ENCODE measurements at regions not wholly inside any gene's neighbourhood (a gene's known extent, or its start where the extent isn't known, plus 50 kb on each side); places are given as distances from the start of the nearest gene placed in this dataset.

DNA sequence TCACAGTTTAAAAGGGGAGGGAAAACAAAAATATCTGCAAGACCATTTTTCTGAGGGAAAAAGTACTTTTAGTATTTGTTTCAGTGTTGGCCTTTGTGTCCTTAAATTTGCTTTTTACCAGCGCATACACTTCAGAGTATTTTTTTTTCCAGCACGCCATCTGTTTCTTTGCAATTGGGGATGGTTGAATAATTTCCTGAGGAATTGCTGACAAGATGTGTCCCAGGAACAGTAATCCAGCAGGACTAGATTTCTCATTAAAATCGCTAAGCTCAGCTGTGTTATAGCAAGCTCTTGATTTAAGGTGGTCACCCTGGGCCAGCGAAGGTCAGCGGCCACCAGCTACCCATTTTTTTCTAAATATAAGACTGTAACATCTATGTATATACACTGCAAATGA is 156.9 kb upstream of the RHOBTB1 start:
- WGBS, 2 donors: 75 to 84% methylated on average over 5 of the region's 5 CpGs
- no peaks in the 10 kb centered on the region for H3K4me1 ChIP-seq (ENCODE audit: control insufficient read depth in 1 of 2, insufficient read depth in 2 of 2, low read length in 2 of 2)
- H3K4me3 ChIP-seq (ENCODE audit: low read length in 2 of 2): no peak overlapping the region
- no peaks in the 10 kb centered on the region for H3K27me3 ChIP-seq (ENCODE audit: control insufficient read depth in 1 of 2, insufficient read depth in 2 of 2, low read length in 1 of 2)
- ATAC-seq (ENCODE audit: low FRiP score) (no peak), DNase-seq (no peak)
- no peaks in the 10 kb centered on the region for H3K9me3 ChIP-seq (ENCODE audit: control insufficient read depth, low read length)
- no peak overlapping the region for H3K27ac ChIP-seq (ENCODE audit: low read depth in 1 of 2, low read length in 2 of 2)
- no peaks in the 10 kb centered on the region for H3K36me3 ChIP-seq (ENCODE audit: control insufficient read depth in 1 of 2, insufficient read depth in 2 of 2, low read length in 1 of 2)
- intact Hi-C loops (cut with DNase I): no loop called here

DNA sequence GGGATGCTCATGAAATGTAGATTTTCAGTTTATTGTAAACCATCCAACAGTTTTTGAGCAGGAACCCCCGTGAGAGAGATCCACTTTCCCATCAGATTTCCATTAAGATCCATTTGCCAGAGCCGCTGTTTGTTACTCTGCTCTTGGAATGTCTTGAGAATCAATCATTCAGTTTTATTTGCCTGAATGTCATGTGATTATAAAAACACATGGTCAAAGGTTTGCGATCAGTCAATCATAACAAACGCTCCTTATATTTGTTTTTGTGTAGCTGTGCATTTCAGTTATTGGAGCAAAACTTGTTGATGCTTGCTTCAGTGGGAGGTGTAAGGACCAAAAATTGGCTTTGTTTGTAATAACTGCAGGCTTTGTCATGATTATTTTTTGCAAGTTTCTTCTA is 155.8 kb upstream of the RHOBTB1 start:
- 87 to 91% methylated on average over 4 of the region's 4 CpGs for WGBS, 2 donors
- no peaks in the 10 kb centered on the region for H3K9me3 ChIP-seq (ENCODE audit: control insufficient read depth, low read length)
- H3K4me3 ChIP-seq (ENCODE audit: low read length in 2 of 2): no peak overlapping the region
- intact Hi-C loops (cut with DNase I): no loop called here
- no peaks in the 10 kb centered on the region for H3K36me3 ChIP-seq (ENCODE audit: control insufficient read depth in 1 of 2, insufficient read depth in 2 of 2, low read length in 1 of 2)
- no peaks in the 10 kb centered on the region for H3K27me3 ChIP-seq (ENCODE audit: control insufficient read depth in 1 of 2, insufficient read depth in 2 of 2, low read length in 1 of 2)
- no peak overlapping the region for H3K27ac ChIP-seq (ENCODE audit: low read depth in 1 of 2, low read length in 2 of 2)
- no peaks in the 10 kb centered on the region for H3K4me1 ChIP-seq (ENCODE audit: control insufficient read depth in 1 of 2, insufficient read depth in 2 of 2, low read length in 2 of 2)
- no peak for ATAC-seq (ENCODE audit: low FRiP score)
- DNase-seq: no peak

DNA sequence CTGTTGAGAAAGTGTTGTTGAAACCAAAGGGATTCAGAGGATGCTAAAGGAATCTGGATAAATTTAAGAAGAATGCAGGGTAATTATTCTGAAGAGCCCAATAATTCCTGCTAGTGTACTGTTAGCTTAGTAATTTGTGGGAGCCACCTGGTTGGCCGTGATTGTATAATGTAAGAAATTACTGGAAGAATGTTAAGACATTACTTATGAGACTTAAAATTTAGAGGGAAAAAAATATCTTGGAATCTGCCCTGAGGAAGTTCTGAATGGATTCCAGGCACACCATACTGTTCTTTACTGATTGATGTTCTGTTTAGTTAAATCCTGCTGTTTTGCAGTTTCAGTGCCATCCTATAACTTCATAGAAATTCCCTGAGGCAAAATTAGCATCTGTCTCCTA is 155.0 kb upstream of the RHOBTB1 start:
- 33 to 49% methylated on average over 1 of the region's 1 CpG for WGBS, 2 donors
- no peaks in the 10 kb centered on the region for H3K27me3 ChIP-seq (ENCODE audit: control insufficient read depth in 1 of 2, insufficient read depth in 2 of 2, low read length in 1 of 2)
- DNase-seq (no peak), ATAC-seq (ENCODE audit: low FRiP score) (no peak)
- intact Hi-C loops (cut with DNase I): no loop called here
- no peak overlapping the region for H3K4me3 ChIP-seq (ENCODE audit: low read length in 2 of 2)
- no peaks in the 10 kb centered on the region for H3K4me1 ChIP-seq (ENCODE audit: control insufficient read depth in 1 of 2, insufficient read depth in 2 of 2, low read length in 2 of 2)
- H3K27ac ChIP-seq (ENCODE audit: low read depth in 1 of 2, low read length in 2 of 2): no peak overlapping the region
- H3K36me3 ChIP-seq (ENCODE audit: control insufficient read depth in 1 of 2, insufficient read depth in 2 of 2, low read length in 1 of 2): no peaks in the 10 kb centered on the region
- H3K9me3 ChIP-seq (ENCODE audit: control insufficient read depth, low read length): no peaks in the 10 kb centered on the region

DNA sequence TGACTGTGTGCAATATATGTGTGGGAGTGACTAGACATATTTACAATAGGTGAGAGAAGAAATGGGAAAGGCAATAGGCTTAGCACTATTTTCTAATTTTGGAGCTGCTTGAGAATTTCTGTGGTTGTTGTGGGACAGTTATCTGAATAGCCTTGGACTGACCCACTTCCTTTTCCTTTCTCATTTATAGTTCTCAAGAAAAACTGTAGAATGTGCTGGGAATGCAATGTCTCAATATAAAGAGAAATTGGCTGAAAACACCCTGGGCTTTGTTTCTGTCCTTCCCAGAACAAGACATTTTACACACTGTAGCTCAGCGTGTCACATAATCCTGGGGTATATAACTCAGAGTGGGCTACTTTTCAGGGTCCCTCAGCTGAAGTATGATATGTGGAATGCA is 153.0 kb upstream of the RHOBTB1 start:
- WGBS, 2 donors: 21 to 40% methylated on average over 1 of the region's 1 CpG
- DNase-seq: no peak
- Histone ChIP-seq H3K4me3 (ENCODE audit: low read length in 2 of 2) (no peak overlapping the region), H3K27me3 (ENCODE audit: control insufficient read depth in 1 of 2, insufficient read depth in 2 of 2, low read length in 1 of 2) (no peaks in the 10 kb centered on the region), H3K9me3 (ENCODE audit: control insufficient read depth, low read length) (no peaks in the 10 kb centered on the region), H3K36me3 (ENCODE audit: control insufficient read depth in 1 of 2, insufficient read depth in 2 of 2, low read length in 1 of 2) (no peaks in the 10 kb centered on the region), H3K27ac (ENCODE audit: low read depth in 1 of 2, low read length in 2 of 2) (no peak overlapping the region), H3K4me1 (ENCODE audit: control insufficient read depth in 1 of 2, insufficient read depth in 2 of 2, low read length in 2 of 2) (no peaks in the 10 kb centered on the region)
- no peak for ATAC-seq (ENCODE audit: low FRiP score)
- intact Hi-C loops (cut with DNase I): no loop called here

DNA sequence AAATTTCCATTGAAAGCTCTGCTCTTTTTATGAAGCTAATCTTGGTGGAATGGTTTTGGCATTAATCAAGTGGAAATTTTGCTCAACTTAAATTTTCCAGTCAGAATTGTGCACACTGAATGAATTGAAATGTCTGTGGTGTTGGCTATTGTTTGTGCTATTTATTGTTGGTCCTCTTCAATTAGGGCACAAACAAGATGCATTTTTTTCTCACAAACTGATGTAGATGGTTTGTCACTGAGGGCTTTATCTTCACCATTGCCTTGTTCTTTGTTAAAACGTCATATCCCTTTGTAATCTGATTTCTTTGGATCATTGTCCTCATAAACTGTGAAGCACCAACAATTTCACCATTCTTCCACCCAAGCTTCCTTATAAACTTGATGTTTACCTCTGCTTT is 152.1 kb upstream of the RHOBTB1 start:
- intact Hi-C loops (cut with DNase I): no loop called here
- WGBS, 2 donors: 66 to 72% methylated on average over 1 of the region's 1 CpG
- DNase-seq (no peak), ATAC-seq (ENCODE audit: low FRiP score) (no peak)
- Histone ChIP-seq H3K4me3 (ENCODE audit: low read length in 2 of 2) (no peak overlapping the region), H3K27me3 (ENCODE audit: control insufficient read depth in 1 of 2, insufficient read depth in 2 of 2, low read length in 1 of 2) (no peaks in the 10 kb centered on the region), H3K36me3 (ENCODE audit: control insufficient read depth in 1 of 2, insufficient read depth in 2 of 2, low read length in 1 of 2) (no peaks in the 10 kb centered on the region), H3K27ac (ENCODE audit: low read depth in 1 of 2, low read length in 2 of 2) (no peak overlapping the region), H3K9me3 (ENCODE audit: control insufficient read depth, low read length) (no peaks in the 10 kb centered on the region), H3K4me1 (ENCODE audit: control insufficient read depth in 1 of 2, insufficient read depth in 2 of 2, low read length in 2 of 2) (no peaks in the 10 kb centered on the region)

DNA sequence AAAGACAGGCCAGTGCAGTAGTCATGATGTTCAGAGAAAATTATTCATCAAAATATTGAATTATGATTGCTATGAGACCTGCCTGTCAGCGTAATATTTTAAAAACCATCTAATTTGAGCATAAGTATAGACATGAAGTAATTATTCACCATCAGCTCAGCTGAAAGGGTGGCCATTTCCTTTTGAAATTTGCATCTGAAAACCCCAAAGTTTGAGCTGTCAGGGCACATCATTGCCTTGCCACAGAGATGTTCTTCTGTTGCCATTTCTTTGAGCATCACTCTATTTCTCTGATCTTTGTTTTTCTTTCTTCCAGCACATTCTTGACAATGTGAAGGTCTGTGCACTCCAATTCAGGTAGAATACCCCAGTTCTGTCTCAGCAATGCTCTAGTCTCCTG is 147.5 kb upstream of the RHOBTB1 start:
- ATAC-seq (ENCODE audit: low FRiP score): no peak
- intact Hi-C loops (cut with DNase I): no loop called here
- Histone ChIP-seq H3K36me3 (ENCODE audit: control insufficient read depth in 1 of 2, insufficient read depth in 2 of 2, low read length in 1 of 2) (no peaks in the 10 kb centered on the region), H3K27ac (ENCODE audit: low read depth in 1 of 2, low read length in 2 of 2) (no peak overlapping the region), H3K4me1 (ENCODE audit: control insufficient read depth in 1 of 2, insufficient read depth in 2 of 2, low read length in 2 of 2) (no peaks in the 10 kb centered on the region), H3K27me3 (ENCODE audit: control insufficient read depth in 1 of 2, insufficient read depth in 2 of 2, low read length in 1 of 2) (no peaks in the 10 kb centered on the region), H3K4me3 (ENCODE audit: low read length in 2 of 2) (no peak overlapping the region), H3K9me3 (ENCODE audit: control insufficient read depth, low read length) (no peaks in the 10 kb centered on the region)
- no peak for DNase-seq
- 97 to 100% methylated on average over 1 of the region's 1 CpG for WGBS, 2 donors

DNA sequence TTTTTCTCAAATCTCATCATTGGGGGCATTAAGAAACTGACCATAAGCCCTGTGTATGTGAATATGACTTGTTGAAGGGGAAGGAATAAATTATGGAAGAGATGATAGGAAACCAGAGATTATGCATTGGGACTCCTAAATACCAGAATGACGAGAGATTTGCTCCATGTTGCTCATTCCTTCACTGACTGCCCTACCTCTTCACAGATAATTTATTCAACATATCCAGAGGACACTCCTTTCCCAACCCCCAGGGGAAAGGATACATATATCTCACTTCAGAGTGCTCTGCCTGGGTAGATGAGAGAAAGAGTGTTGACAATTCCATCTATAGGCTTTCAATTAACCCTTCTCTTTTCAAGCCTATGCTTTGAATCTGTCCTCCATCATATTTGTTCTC is 145.3 kb upstream of the RHOBTB1 start:
- no peaks in the 10 kb centered on the region for H3K9me3 ChIP-seq (ENCODE audit: control insufficient read depth, low read length)
- no peak for DNase-seq
- H3K27me3 ChIP-seq (ENCODE audit: control insufficient read depth in 1 of 2, insufficient read depth in 2 of 2, low read length in 1 of 2): no peaks in the 10 kb centered on the region
- H3K36me3 ChIP-seq (ENCODE audit: control insufficient read depth in 1 of 2, insufficient read depth in 2 of 2, low read length in 1 of 2): no peaks in the 10 kb centered on the region
- ATAC-seq (ENCODE audit: low FRiP score): no peak
- H3K4me3 ChIP-seq (ENCODE audit: low read length in 2 of 2): no peak overlapping the region
- intact Hi-C loops (cut with DNase I): no loop called here
- WGBS, 2 donors: 89 to 93% methylated on average over 1 of the region's 1 CpG
- H3K4me1 ChIP-seq (ENCODE audit: control insufficient read depth in 1 of 2, insufficient read depth in 2 of 2, low read length in 2 of 2): no peaks in the 10 kb centered on the region
- H3K27ac ChIP-seq (ENCODE audit: low read depth in 1 of 2, low read length in 2 of 2): no peak overlapping the region

DNA sequence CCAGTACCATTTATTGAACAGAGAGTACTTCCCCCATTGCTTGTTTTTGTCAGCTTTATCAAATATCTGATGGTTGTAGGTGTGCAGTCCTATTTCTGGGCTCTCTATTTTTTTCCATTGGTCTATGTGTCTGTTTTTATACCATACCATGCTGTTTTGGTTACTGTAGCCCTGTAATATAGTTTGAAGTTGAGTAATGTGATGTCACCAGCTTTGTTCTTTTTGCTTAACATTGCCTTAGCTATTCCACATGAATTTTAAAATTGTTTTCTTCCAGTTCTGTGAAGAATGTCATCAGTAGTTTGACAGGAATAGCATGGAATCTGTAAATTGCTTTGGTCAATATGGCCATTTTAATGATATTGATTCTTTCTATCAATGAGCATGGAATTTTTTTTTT is 140.5 kb upstream of the RHOBTB1 start:
- H3K4me1 ChIP-seq (ENCODE audit: control insufficient read depth in 1 of 2, insufficient read depth in 2 of 2, low read length in 2 of 2): no peaks in the 10 kb centered on the region
- no peaks in the 10 kb centered on the region for H3K27me3 ChIP-seq (ENCODE audit: control insufficient read depth in 1 of 2, insufficient read depth in 2 of 2, low read length in 1 of 2)
- H3K4me3 ChIP-seq (ENCODE audit: low read length in 2 of 2): no peak overlapping the region
- no peak overlapping the region for H3K27ac ChIP-seq (ENCODE audit: low read depth in 1 of 2, low read length in 2 of 2)
- no peaks in the 10 kb centered on the region for H3K36me3 ChIP-seq (ENCODE audit: control insufficient read depth in 1 of 2, insufficient read depth in 2 of 2, low read length in 1 of 2)
- H3K9me3 ChIP-seq (ENCODE audit: control insufficient read depth, low read length): no peaks in the 10 kb centered on the region
- intact Hi-C loops (cut with DNase I): no loop called here
- ATAC-seq (ENCODE audit: low FRiP score): no peak
- no peak for DNase-seq

DNA sequence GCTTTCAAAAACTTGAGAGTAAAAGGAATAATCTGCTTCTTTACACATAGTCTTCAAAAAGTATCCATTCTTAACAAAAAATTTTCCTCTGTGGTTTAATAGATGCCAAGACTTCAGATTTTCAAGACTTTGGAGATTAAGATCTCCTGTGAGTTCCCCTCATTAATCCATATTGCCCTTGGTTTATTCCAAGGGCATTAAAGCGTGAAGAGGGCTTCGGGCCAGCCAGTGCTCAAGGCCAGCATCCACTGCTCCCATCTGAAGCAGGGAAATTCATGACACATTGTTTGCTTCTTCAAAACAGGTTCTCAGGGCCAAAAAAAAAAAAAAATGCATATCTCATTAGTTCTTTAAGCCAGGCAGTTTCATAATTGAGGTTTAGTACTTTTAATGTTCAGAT is 137.3 kb upstream of the RHOBTB1 start:
- no peak for ATAC-seq (ENCODE audit: low FRiP score)
- intact Hi-C loops (cut with DNase I): no loop called here
- 91 to 92% methylated on average over 2 of the region's 2 CpGs for WGBS, 2 donors

More for the DNA sequence above, 137.3 kb upstream of the RHOBTB1 start:
- Histone ChIP-seq H3K36me3 (ENCODE audit: control insufficient read depth in 1 of 2, insufficient read depth in 2 of 2, low read length in 1 of 2) (no peaks in the 10 kb centered on the region), H3K4me3 (ENCODE audit: low read length in 2 of 2) (no peak overlapping the region), H3K4me1 (ENCODE audit: control insufficient read depth in 1 of 2, insufficient read depth in 2 of 2, low read length in 2 of 2) (no peaks in the 10 kb centered on the region), H3K27ac (ENCODE audit: low read depth in 1 of 2, low read length in 2 of 2) (no peak overlapping the region), H3K27me3 (ENCODE audit: control insufficient read depth in 1 of 2, insufficient read depth in 2 of 2, low read length in 1 of 2) (no peaks in the 10 kb centered on the region), H3K9me3 (ENCODE audit: control insufficient read depth, low read length) (no peaks in the 10 kb centered on the region)
- no peak for DNase-seq
